Breast epithelium (tissue), 4 donors: ENCODE measurements at regions not wholly inside any gene's neighbourhood (a gene's known extent, or its start where the extent isn't known, plus 50 kb on each side); places are given as distances from the start of the nearest gene placed in this dataset.

Source experiments
- DNase-seq, 2 donors: peaks; one replicate each; pipeline ENCODE4 v3.0.0-alpha.2; 2019; ENCODE audit warnings: low spot score in 2 of 2
- H3K27ac ChIP-seq, 2 donors: fragments of 200-600 bp; sonication (generic) in 1 of 2; one replicate each; pipeline ENCODE4 v1.5.1; 2016 to 2019; ENCODE audit warnings: mild to moderate bottlenecking in 1 of 2
- H3K27me3 ChIP-seq, 2 donors: fragments of 200-600 bp; sonication (generic) in 1 of 2; one replicate each; pipeline versions ENCODE4 v1.5.1 to v1.6.0; 2017 to 2019; ENCODE audit warnings: control low read depth in 1 of 2, mild to moderate bottlenecking in 1 of 2
- H3K36me3 ChIP-seq: fragments of 200-600 bp; one replicate; pipeline ENCODE4 v1.5.1; 2019
- H3K4me1 ChIP-seq, 2 donors: fragments of 200-600 bp; sonication (generic); one replicate each; pipeline ENCODE4 v1.5.1; 2016 to 2019; ENCODE audit warnings: control low read depth in 1 of 2
- H3K4me3 ChIP-seq, 3 donors: fragments of 200-600 bp; sonication (generic); 1 replicate in 2 of 3; 2 replicates in 1 of 3; pipeline ENCODE4 v1.5.1; 2016 to 2019; ENCODE audit warnings: mild to moderate bottlenecking in 3 of 3, moderate library complexity in 2 of 3
- H3K9me3 ChIP-seq, 2 donors: fragments of 200-600 bp; sonication (generic) in 1 of 2; one replicate each; pipeline ENCODE4 v1.5.1; 2016 to 2019; ENCODE audit warnings: control low read depth in 1 of 2
- CTCF ChIP-seq, 3 donors: fragments of 450-650 bp; IDR thresholded peaks; one replicate each; pipeline ENCODE4 v1.5.1; 2016 to 2017; ENCODE audit warnings: antibody characterized with exemption in 3 of 3, mild to moderate bottlenecking in 3 of 3, moderate library complexity in 3 of 3
- POLR2A ChIP-seq: fragments of 450-650 bp; IDR thresholded peaks from one replicate; pipeline ENCODE4 v1.6.1; 2016; ENCODE audit warnings: antibody characterized with exemption, mild to moderate bottlenecking, moderate library complexity
- POLR2AphosphoS5 ChIP-seq, 3 donors: sonication (generic); formaldehyde crosslinking; IDR thresholded peaks; one replicate each; pipeline ENCODE4 v1.6.1; 2017; ENCODE audit warnings: antibody characterized with exemption in 3 of 3
- intact Hi-C: fragments of 100-400 bp; cut with DNase I; formaldehyde crosslinking; loops from one replicate; pipeline ENCODE4 v1.15.1; 2023; ENCODE audit warnings: low total_unique reads

GRCh38 chrX:76228499-76228898, 55.6 kb downstream of the PBDC1 start:
- Histone ChIP-seq H3K4me3 (no peak overlapping the region), H3K27ac (no peak overlapping the region), H3K36me3 (no peaks in the 10 kb centered on the region), H3K9me3 (peaks cover 0 to 10% of the 10 kb centered on the region in 2 donors), H3K27me3 (peaks cover 0 to 29% of the 10 kb centered on the region in 2 donors), H3K4me1 (no peaks in the 10 kb centered on the region)
- intact Hi-C loops = no loop called here
- TF ChIP-seq CTCF (IDR thresholded peaks at IDR 0.05) = no peak
- TF ChIP-seq POLR2AphosphoS5 (IDR thresholded peaks at IDR 0.05) = no peak
- TF ChIP-seq POLR2A = no peak
- no peak for DNase-seq

- TF ChIP-seq POLR2A (no peak), POLR2AphosphoS5 (IDR thresholded peaks at IDR 0.05) (no peak), CTCF (IDR thresholded peaks at IDR 0.05) (no peak)
- Histone ChIP-seq H3K27ac (no peak overlapping the region), H3K36me3 (no peaks in the 10 kb centered on the region), H3K4me1 (no peaks in the 10 kb centered on the region), H3K4me3 (no peak overlapping the region), H3K27me3 (peaks cover 0 to 40% of the 10 kb centered on the region in 2 donors), H3K9me3 (no peaks in the 10 kb centered on the region)
- intact Hi-C loops = no loop called here
- no peak for DNase-seq
These were observed 76.0 kb downstream of the PBDC1 start for GRCh38 chrX:76248901-76249300.

GRCh38 chrX:76253432-76253831, 80.6 kb downstream of the PBDC1 start:
- H3K36me3 ChIP-seq = no peaks in the 10 kb centered on the region
- H3K27me3 ChIP-seq = peaks cover 0 to 39% of the 10 kb centered on the region in 2 donors
- H3K9me3 ChIP-seq = no peaks in the 10 kb centered on the region
- no peak overlapping the region for H3K27ac ChIP-seq
- intact Hi-C loops = no loop called here
- H3K4me1 ChIP-seq = no peaks in the 10 kb centered on the region
- H3K4me3 ChIP-seq = no peak overlapping the region
- DNase-seq = no peak
- TF ChIP-seq POLR2AphosphoS5 (IDR thresholded peaks at IDR 0.05) (no peak), CTCF (IDR thresholded peaks at IDR 0.05) (peak in 2 of 3 donors; percentile 35 to 39)

- Histone ChIP-seq H3K9me3 (peaks cover 0 to 13% of the 10 kb centered on the region in 2 donors), H3K27ac (no peak overlapping the region), H3K27me3 (peaks cover 0 to 13% of the 10 kb centered on the region in 2 donors), H3K36me3 (no peaks in the 10 kb centered on the region), H3K4me3 (no peak overlapping the region), H3K4me1 (no peaks in the 10 kb centered on the region)
- intact Hi-C loops = no loop called here
- no peak for DNase-seq
- TF ChIP-seq CTCF (IDR thresholded peaks at IDR 0.05) = peak in 2 of 3 donors; percentile 29 to 37
- TF ChIP-seq POLR2A = no peak
- TF ChIP-seq POLR2AphosphoS5 (IDR thresholded peaks at IDR 0.05) = no peak
These were observed 106.1 kb downstream of the PBDC1 start for GRCh38 chrX:76279007-76279406.
